ENCODE measurements at regions not wholly inside any gene's neighbourhood (a gene's known extent, or its start where the extent isn't known, plus 50 kb on each side); places are given as distances from the start of the nearest gene placed in this dataset.

GRCh38 chr13:34004676-34005075 lies 186.7 kb downstream of the RFC3 start:
- DNase-seq: no peak

GRCh38 chr13:34006011-34006410 lies 188.1 kb downstream of the RFC3 start:
- DNase-seq: no peak

- no peak for DNase-seq
Measured at GRCh38 chr13:34011552-34012085, 193.7 kb downstream of the RFC3 start.

GRCh38 chr13:34012382-34012781 lies 194.4 kb downstream of the RFC3 start:
- DNase-seq: no peak

- DNase-seq: no peak
Measured at GRCh38 chr13:34013061-34013460, 195.1 kb downstream of the RFC3 start.

- no peak for DNase-seq
Measured at GRCh38 chr13:34017231-34017630, 199.3 kb downstream of the RFC3 start.

GRCh38 chr13:34019870-34020269 lies 201.9 kb downstream of the RFC3 start:
- DNase-seq: no peak

GRCh38 chr13:34020388-34020787 lies 202.4 kb downstream of the RFC3 start:
- DNase-seq: no peak

- DNase-seq: no peak
Measured at GRCh38 chr13:34021619-34022018, 203.7 kb downstream of the RFC3 start.

- DNase-seq: no peak
Measured at GRCh38 chr13:34025746-34026145, 207.8 kb downstream of the RFC3 start.

GRCh38 chr13:34026308-34026707 lies 208.4 kb downstream of the RFC3 start:
- no peak for DNase-seq

- DNase-seq: no peak
Measured at GRCh38 chr13:34028496-34029442, 210.8 kb downstream of the RFC3 start.

GRCh38 chr13:34030782-34031181 lies 212.8 kb downstream of the RFC3 start:
- no peak for DNase-seq

- DNase-seq: no peak
Measured at GRCh38 chr13:34031610-34032009, 213.7 kb downstream of the RFC3 start.

GRCh38 chr13:34034411-34034810 lies 216.5 kb downstream of the RFC3 start:
- no peak for DNase-seq

- no peak for DNase-seq
Measured at GRCh38 chr13:34035178-34035577, 217.2 kb downstream of the RFC3 start.

GRCh38 chr13:34035676-34036325 lies 217.9 kb downstream of the RFC3 start:
- no peak for DNase-seq

GRCh38 chr13:34037636-34038540 lies 219.9 kb downstream of the RFC3 start:
- DNase-seq: no peak

GRCh38 chr13:34038541-34039068 lies 220.7 kb downstream of the RFC3 start:
- no peak for DNase-seq

- no peak for DNase-seq
Measured at GRCh38 chr13:34039678-34040077, 221.7 kb downstream of the RFC3 start.

GRCh38 chr13:34040863-34041262 lies 222.9 kb downstream of the RFC3 start:
- no peak for DNase-seq

GRCh38 chr13:34044041-34044440 lies 226.1 kb downstream of the RFC3 start:
- no peak for DNase-seq

- DNase-seq: no peak
Measured at GRCh38 chr13:34044660-34045080, 226.7 kb downstream of the RFC3 start.

Data from CD4-positive, alpha-beta T cell treated with Interleukin-4 for 1 hour (primary cell).